ENCODE measurements at regions not wholly inside any gene's neighbourhood (a gene's known extent, or its start where the extent isn't known, plus 50 kb on each side); places are given as distances from the start of the nearest gene placed in this dataset.

DNA sequence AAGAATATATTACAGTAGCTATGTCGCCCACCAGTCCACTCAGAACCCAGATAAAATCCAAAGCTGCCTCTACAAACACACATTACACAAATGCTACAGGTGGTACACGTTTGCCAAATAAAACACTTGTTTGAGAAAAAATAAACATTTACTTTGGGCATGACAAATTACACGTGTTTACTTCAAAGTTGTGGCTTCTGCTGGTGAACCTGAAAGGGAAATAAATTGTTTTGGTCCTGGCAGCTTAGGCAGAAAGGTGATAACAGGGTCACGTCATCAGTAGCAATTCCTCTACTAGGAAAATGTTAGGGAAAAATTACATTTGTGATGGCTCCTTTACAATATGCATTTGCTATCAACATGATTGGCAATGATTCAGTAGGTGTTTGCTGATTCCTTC, 497.3 kb upstream of the WWC1 start:
- Mint-ChIP-seq H3K4me1 (ENCODE audit: insufficient read depth, unreplicated experiment) (no peaks in the 10 kb centered on the region), H3K4me3 (ENCODE audit: unreplicated experiment) (no peak overlapping the region), H3K36me3 (ENCODE audit: insufficient read depth, unreplicated experiment) (no peaks in the 10 kb centered on the region), H3K27me3 (ENCODE audit: insufficient read depth, unreplicated experiment) (no peaks in the 10 kb centered on the region), H3K27ac (ENCODE audit: low read depth, unreplicated experiment) (no peak overlapping the region), H3K9me3 (ENCODE audit: unreplicated experiment) (no peaks in the 10 kb centered on the region)
- ChIA-PET POLR2A (interaction anchor here (0.9 to 1.7 kb wide), 2 partner anchors 10 kb away, joined by 3 to 4 read pairs; no protein-coding TSS in a partner anchor), CTCF (interaction anchor here (0.7 to 1.8 kb wide), 2 partner anchors 11 to 175 kb away, joined by 3 to 4 read pairs; no protein-coding TSS in a partner anchor)
- BruUV-seq (replicated peaks) = no TSS peak
- intact Hi-C loops (cut with micrococcal nuclease) = no loop called here
- TF ChIP-seq, protein P1, sequence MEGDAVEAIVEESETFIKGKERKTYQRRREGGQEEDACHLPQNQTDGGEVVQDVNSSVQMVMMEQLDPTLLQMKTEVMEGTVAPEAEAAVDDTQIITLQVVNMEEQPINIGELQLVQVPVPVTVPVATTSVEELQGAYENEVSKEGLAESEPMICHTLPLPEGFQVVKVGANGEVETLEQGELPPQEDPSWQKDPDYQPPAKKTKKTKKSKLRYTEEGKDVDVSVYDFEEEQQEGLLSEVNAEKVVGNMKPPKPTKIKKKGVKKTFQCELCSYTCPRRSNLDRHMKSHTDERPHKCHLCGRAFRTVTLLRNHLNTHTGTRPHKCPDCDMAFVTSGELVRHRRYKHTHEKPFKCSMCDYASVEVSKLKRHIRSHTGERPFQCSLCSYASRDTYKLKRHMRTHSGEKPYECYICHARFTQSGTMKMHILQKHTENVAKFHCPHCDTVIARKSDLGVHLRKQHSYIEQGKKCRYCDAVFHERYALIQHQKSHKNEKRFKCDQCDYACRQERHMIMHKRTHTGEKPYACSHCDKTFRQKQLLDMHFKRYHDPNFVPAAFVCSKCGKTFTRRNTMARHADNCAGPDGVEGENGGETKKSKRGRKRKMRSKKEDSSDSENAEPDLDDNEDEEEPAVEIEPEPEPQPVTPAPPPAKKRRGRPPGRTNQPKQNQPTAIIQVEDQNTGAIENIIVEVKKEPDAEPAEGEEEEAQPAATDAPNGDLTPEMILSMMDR (IDR thresholded peaks at IDR 0.05; ENCODE audit: unreplicated experiment) = no peak
- no peak for DNase-seq (ENCODE audit: unreplicated experiment)

- no peaks in the 10 kb centered on the region for H3K4me1 Mint-ChIP-seq (ENCODE audit: insufficient read depth, unreplicated experiment)
- no peaks in the 10 kb centered on the region for H3K9me3 Mint-ChIP-seq (ENCODE audit: unreplicated experiment)
- no peaks in the 10 kb centered on the region for H3K36me3 Mint-ChIP-seq (ENCODE audit: insufficient read depth, unreplicated experiment)
- TF ChIP-seq, protein P1 (IDR thresholded peaks at IDR 0.05; ENCODE audit: unreplicated experiment) = no peak
- H3K27me3 Mint-ChIP-seq (ENCODE audit: insufficient read depth, unreplicated experiment) = no peaks in the 10 kb centered on the region
- CTCF ChIA-PET = no interaction called here
- intact Hi-C loops (cut with micrococcal nuclease) = no loop called here
- no TSS peak for BruUV-seq (replicated peaks)
- DNase-seq (ENCODE audit: unreplicated experiment) = no peak
- no peak overlapping the region for H3K27ac Mint-ChIP-seq (ENCODE audit: low read depth, unreplicated experiment)
- POLR2A ChIA-PET = interaction anchor here (0.7 kb wide), 1 partner anchor 149 kb away, joined by 4 read pairs; no protein-coding TSS in a partner anchor
- H3K4me3 Mint-ChIP-seq (ENCODE audit: unreplicated experiment) = no peak overlapping the region
These were observed 494.8 kb upstream of the WWC1 start for GRCh38 chr5:167796672-167797071.

DNA sequence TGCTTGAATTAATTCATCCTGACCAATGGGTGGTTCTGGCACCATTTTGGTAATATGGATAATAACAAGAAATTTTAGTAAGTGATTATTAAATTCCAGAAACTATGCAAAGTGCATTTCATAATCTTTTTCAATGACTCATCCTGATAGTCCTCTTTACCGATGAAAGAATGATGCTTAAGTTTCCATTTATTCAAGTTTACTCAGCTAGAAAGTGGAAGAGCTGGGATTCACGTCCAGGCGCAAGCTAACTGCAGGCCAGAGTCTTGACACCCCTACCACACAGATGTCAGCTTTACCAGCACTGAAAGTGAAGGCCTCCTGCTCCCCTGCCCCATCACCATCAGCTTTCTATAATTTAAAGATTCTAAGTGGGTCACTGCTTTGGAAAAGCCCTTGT, 493.5 kb upstream of the WWC1 start:
- Mint-ChIP-seq H3K4me1 (ENCODE audit: insufficient read depth, unreplicated experiment) (no peaks in the 10 kb centered on the region), H3K27me3 (ENCODE audit: insufficient read depth, unreplicated experiment) (no peaks in the 10 kb centered on the region), H3K9me3 (ENCODE audit: unreplicated experiment) (no peaks in the 10 kb centered on the region), H3K27ac (ENCODE audit: low read depth, unreplicated experiment) (no peak overlapping the region), H3K4me3 (ENCODE audit: unreplicated experiment) (no peak overlapping the region), H3K36me3 (ENCODE audit: insufficient read depth, unreplicated experiment) (no peaks in the 10 kb centered on the region)
- ChIA-PET CTCF (interaction anchor here (0.7 to 1.1 kb wide), 4 partner anchors 12 to 422 kb away, joined by 3 read pairs; no protein-coding TSS in a partner anchor), POLR2A (interaction anchor here (0.9 to 1.6 kb wide), 3 partner anchors 8 to 36 kb away, joined by 3 to 4 read pairs (median 3); no protein-coding TSS in a partner anchor)
- intact Hi-C loops (cut with micrococcal nuclease) = no loop called here
- no peak for DNase-seq (ENCODE audit: unreplicated experiment)
- BruUV-seq (replicated peaks) = no TSS peak
- TF ChIP-seq, protein P1 (IDR thresholded peaks at IDR 0.05; ENCODE audit: unreplicated experiment) = no peak

DNA sequence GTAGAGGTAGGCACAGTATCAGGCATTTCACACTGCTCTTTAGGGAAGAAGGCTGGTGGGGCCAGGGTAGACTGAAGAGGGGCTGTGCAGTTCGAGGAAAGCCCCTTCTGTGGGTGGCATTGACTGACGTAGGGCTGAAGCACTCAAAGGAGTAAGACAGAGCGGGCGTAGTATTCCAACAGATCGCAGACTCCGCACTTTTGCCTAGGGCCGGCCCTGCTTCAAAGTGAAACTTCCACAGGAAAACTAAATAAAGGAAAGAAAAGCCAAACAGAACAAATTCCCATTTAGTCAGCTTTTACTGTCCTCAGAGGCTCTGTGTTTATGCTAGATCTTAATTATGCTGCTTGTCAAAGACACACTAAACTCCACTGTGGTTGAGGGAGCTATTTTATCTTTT, 493.0 kb upstream of the WWC1 start:
- no peak for DNase-seq (ENCODE audit: unreplicated experiment)
- Mint-ChIP-seq H3K9me3 (ENCODE audit: unreplicated experiment) (no peaks in the 10 kb centered on the region), H3K4me3 (ENCODE audit: unreplicated experiment) (no peak overlapping the region), H3K36me3 (ENCODE audit: insufficient read depth, unreplicated experiment) (no peaks in the 10 kb centered on the region), H3K27ac (ENCODE audit: low read depth, unreplicated experiment) (no peak overlapping the region), H3K27me3 (ENCODE audit: insufficient read depth, unreplicated experiment) (no peaks in the 10 kb centered on the region), H3K4me1 (ENCODE audit: insufficient read depth, unreplicated experiment) (no peaks in the 10 kb centered on the region)
- ChIA-PET POLR2A (interaction anchor here (0.9 to 1.6 kb wide), 4 partner anchors 8 to 43 kb away, joined by 3 to 4 read pairs (median 3); no protein-coding TSS in a partner anchor), CTCF (interaction anchor here (0.6 to 1.1 kb wide), 5 partner anchors 12 to 421 kb away, joined by 3 read pairs; no protein-coding TSS in a partner anchor)
- intact Hi-C loops (cut with micrococcal nuclease) = no loop called here
- TF ChIP-seq, protein P1 (IDR thresholded peaks at IDR 0.05; ENCODE audit: unreplicated experiment) = no peak
- no TSS peak for BruUV-seq (replicated peaks)

All from MCF 10A (cell line).